Neural progenitor cell (in vitro differentiated cells): ENCODE measurements at regions not wholly inside any gene's neighbourhood (a gene's known extent, or its start where the extent isn't known, plus 50 kb on each side); places are given as distances from the start of the nearest gene placed in this dataset.

Experiments
- DNase-seq: peaks from one replicate; pipeline ENCODE4 v3.0.0-alpha.2; 2016; ENCODE audit warnings: low spot score
- H2AFZ ChIP-seq: fragments of 200-600 bp; sonication (generic); replicated peaks from 2 replicates; pipeline ENCODE4 v1.6.1; 2016; ENCODE audit warnings: antibody characterized with exemption
- H3F3A ChIP-seq: fragments of 200-600 bp; sonication (generic); 2 replicates; pipeline ENCODE4 v1.6.1; 2016; ENCODE audit warnings: antibody characterized with exemption, low read depth
- H3K27ac ChIP-seq: fragments of 200-600 bp; sonication (generic); 2 replicates; pipeline ENCODE4 v1.5.1; 2016; ENCODE audit warnings: mild to moderate bottlenecking
- H3K27me3 ChIP-seq: fragments of 200-600 bp; sonication (generic); 2 replicates; pipeline ENCODE4 v1.6.1; 2016; ENCODE audit warnings: mild to moderate bottlenecking, moderate library complexity
- H3K36me3 ChIP-seq: fragments of 200-600 bp; sonication (generic); 2 replicates; pipeline ENCODE4 v1.5.1; 2016
- H3K4me1 ChIP-seq: fragments of 200-600 bp; sonication (generic); 2 replicates; pipeline ENCODE4 v1.6.1; 2016; ENCODE audit warnings: mixed run types
- H3K4me2 ChIP-seq: fragments of 200-600 bp; sonication (generic); 2 replicates; pipeline ENCODE4 v1.6.1; 2016
- H3K4me3 ChIP-seq: fragments of 200-600 bp; sonication (generic); 2 replicates; pipeline ENCODE4 v1.5.1; 2016
- H3K79me2 ChIP-seq: fragments of 200-600 bp; sonication (generic); 2 replicates; pipeline ENCODE4 v1.6.1; 2016; ENCODE audit warnings: low read depth
- H3K9ac ChIP-seq: fragments of 200-600 bp; sonication (generic); 2 replicates; pipeline ENCODE4 v1.6.1; 2016
- H3K9me3 ChIP-seq: fragments of 200-600 bp; sonication (generic); 2 replicates; pipeline ENCODE4 v1.5.1; 2016; ENCODE audit warnings: low read depth
- H4K20me1 ChIP-seq: fragments of 200-600 bp; sonication (generic); 2 replicates; pipeline ENCODE4 v1.6.1; 2016; ENCODE audit warnings: low read depth
- H3K27ac Mint-ChIP-seq: 3 replicates; pipeline ENCODE4 v1.8.0; 2021; ENCODE audit warnings: mixed read lengths
- H3K27me3 Mint-ChIP-seq: 2 replicates; pipeline ENCODE4 v1.8.0; 2022; ENCODE audit warnings: low read depth, mild to moderate bottlenecking, inconsistent platforms, moderate library complexity, mixed read lengths; ENCODE audit not compliant: insufficient read depth
- H3K36me3 Mint-ChIP-seq: 3 replicates; pipeline ENCODE4 v1.8.0; 2021; ENCODE audit warnings: mixed read lengths
- H3K4me1 Mint-ChIP-seq: 3 replicates; pipeline ENCODE4 v1.8.0; 2021; ENCODE audit warnings: mixed read lengths
- H3K4me3 Mint-ChIP-seq: 3 replicates; pipeline ENCODE4 v1.8.0; 2021; ENCODE audit warnings: mild to moderate bottlenecking, moderate library complexity, mixed read lengths
- H3K9me3 Mint-ChIP-seq: 3 replicates; pipeline ENCODE4 v1.8.0; 2020; ENCODE audit warnings: mixed read lengths
- CTCF ChIP-seq: fragments of 200-600 bp; sonication (generic); IDR thresholded peaks from 2 replicates; pipeline ENCODE4 v1.5.1; 2017; ENCODE audit warnings: antibody characterized with exemption, mild to moderate bottlenecking
- EZH2 ChIP-seq: fragments of 200-600 bp; sonication (generic); IDR thresholded peaks from 2 replicates; pipeline ENCODE4 v1.6.1; 2017; ENCODE audit warnings: antibody characterized with exemption, mild to moderate bottlenecking, moderate library complexity
- EZH2phosphoT487 ChIP-seq: fragments of 200-600 bp; sonication (generic); IDR thresholded peaks from 2 replicates; pipeline ENCODE4 v1.6.1; 2017; ENCODE audit warnings: antibody characterized with exemption

GRCh38 chr17:71168053-71168741 lies 952.6 kb upstream of the SOX9 start:
- Histone ChIP-seq H3K27ac (no peak overlapping the region), H3K4me3 (no peak overlapping the region), H3K9me3 (no peaks in the 10 kb centered on the region), H3K27me3 (no peaks in the 10 kb centered on the region), H3F3A (no peaks in the 10 kb centered on the region), H3K79me2 (no peaks in the 10 kb centered on the region), H4K20me1 (no peaks in the 10 kb centered on the region), H2AFZ (no peak overlapping the region), H3K9ac (no peak overlapping the region), H3K4me1 (no peaks in the 10 kb centered on the region), H3K4me2 (no peak overlapping the region), H3K36me3 (no peaks in the 10 kb centered on the region)
- DNase-seq = no peak
- H3K27ac Mint-ChIP-seq = no peak overlapping the region
- H3K4me1 Mint-ChIP-seq = peaks cover 12% of the 10 kb centered on the region
- TF ChIP-seq EZH2 (no peak), CTCF (no peak), EZH2phosphoT487 (no peak)
- no peaks in the 10 kb centered on the region for H3K36me3 Mint-ChIP-seq
- peaks cover 2% of the 10 kb centered on the region for H3K9me3 Mint-ChIP-seq
- peaks cover 5% of the 10 kb centered on the region for H3K27me3 Mint-ChIP-seq
- H3K4me3 Mint-ChIP-seq = no peak overlapping the region

GRCh38 chr17:71170070-71170469 lies 950.8 kb upstream of the SOX9 start:
- TF ChIP-seq CTCF (no peak), EZH2phosphoT487 (no peak), EZH2 (no peak)
- H2AFZ ChIP-seq = no peak overlapping the region
- Mint-ChIP-seq H3K4me1 (peaks cover 12% of the 10 kb centered on the region), H3K4me3 (no peak overlapping the region), H3K27me3 (peaks cover 5% of the 10 kb centered on the region), H3K9me3 (peaks cover 2% of the 10 kb centered on the region), H3K27ac (no peak overlapping the region), H3K36me3 (no peaks in the 10 kb centered on the region)
- no peak overlapping the region for H3K4me2 ChIP-seq
- no peaks in the 10 kb centered on the region for H3F3A ChIP-seq
- no peaks in the 10 kb centered on the region for H3K27me3 ChIP-seq
- H4K20me1 ChIP-seq = no peaks in the 10 kb centered on the region
- no peaks in the 10 kb centered on the region for H3K9me3 ChIP-seq
- H3K79me2 ChIP-seq = no peaks in the 10 kb centered on the region
- H3K4me3 ChIP-seq = no peak overlapping the region
- H3K4me1 ChIP-seq = no peaks in the 10 kb centered on the region
- H3K9ac ChIP-seq = no peak overlapping the region
- H3K27ac ChIP-seq = no peak overlapping the region
- no peak for DNase-seq
- H3K36me3 ChIP-seq = no peaks in the 10 kb centered on the region

- Mint-ChIP-seq H3K27ac (no peak overlapping the region), H3K9me3 (peaks cover 2% of the 10 kb centered on the region), H3K36me3 (no peaks in the 10 kb centered on the region), H3K4me1 (peaks cover 12% of the 10 kb centered on the region), H3K4me3 (no peak overlapping the region), H3K27me3 (peaks cover 5% of the 10 kb centered on the region)
- TF ChIP-seq EZH2 (no peak), CTCF (no peak), EZH2phosphoT487 (no peak)
- Histone ChIP-seq H3K4me2 (no peak overlapping the region), H3K4me1 (no peaks in the 10 kb centered on the region), H3K4me3 (no peak overlapping the region), H2AFZ (no peak overlapping the region), H3K79me2 (no peaks in the 10 kb centered on the region), H3K27me3 (no peaks in the 10 kb centered on the region), H3F3A (no peaks in the 10 kb centered on the region), H3K36me3 (no peaks in the 10 kb centered on the region), H3K27ac (no peak overlapping the region), H3K9ac (no peak overlapping the region), H3K9me3 (no peaks in the 10 kb centered on the region), H4K20me1 (no peaks in the 10 kb centered on the region)
- no peak for DNase-seq
Observed at GRCh38 chr17:71171270-71171669, 949.5 kb upstream of the SOX9 start.
